GM12872 (cell line): ENCODE measurements at regions not wholly inside any gene's neighbourhood (a gene's known extent, or its start where the extent isn't known, plus 50 kb on each side); places are given as distances from the start of the nearest gene placed in this dataset.

Experiments
- TF ChIP-seq, protein P1 (sequence below): IDR thresholded peaks from 3 replicates; pipeline ENCODE4 v1.5.1; 2011; ENCODE audit warnings: low read depth, mild to moderate bottlenecking, low read length, moderate library complexity; ENCODE audit not compliant: insufficient read depth

DNA sequence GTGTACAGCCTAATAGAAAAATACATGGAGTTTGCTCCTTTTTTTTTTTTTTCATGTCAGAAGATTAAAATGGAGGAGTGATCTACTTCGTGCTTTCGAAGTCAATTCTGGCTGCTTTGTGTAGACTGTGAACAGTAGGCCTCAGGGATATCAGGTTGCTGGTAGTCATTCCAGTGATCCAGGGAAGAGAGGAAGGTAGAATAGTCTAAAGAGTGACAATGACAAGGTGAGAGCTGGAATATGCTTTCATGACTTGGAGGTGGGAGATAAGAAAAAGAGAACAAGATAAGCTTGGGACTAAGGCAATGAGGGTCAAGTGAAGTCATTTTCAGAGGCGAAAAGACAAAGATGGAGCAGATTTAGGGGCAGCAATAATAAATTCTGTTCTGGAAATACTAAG lies 111.3 kb upstream of the MIR17HG start:
- TF ChIP-seq, protein P1, sequence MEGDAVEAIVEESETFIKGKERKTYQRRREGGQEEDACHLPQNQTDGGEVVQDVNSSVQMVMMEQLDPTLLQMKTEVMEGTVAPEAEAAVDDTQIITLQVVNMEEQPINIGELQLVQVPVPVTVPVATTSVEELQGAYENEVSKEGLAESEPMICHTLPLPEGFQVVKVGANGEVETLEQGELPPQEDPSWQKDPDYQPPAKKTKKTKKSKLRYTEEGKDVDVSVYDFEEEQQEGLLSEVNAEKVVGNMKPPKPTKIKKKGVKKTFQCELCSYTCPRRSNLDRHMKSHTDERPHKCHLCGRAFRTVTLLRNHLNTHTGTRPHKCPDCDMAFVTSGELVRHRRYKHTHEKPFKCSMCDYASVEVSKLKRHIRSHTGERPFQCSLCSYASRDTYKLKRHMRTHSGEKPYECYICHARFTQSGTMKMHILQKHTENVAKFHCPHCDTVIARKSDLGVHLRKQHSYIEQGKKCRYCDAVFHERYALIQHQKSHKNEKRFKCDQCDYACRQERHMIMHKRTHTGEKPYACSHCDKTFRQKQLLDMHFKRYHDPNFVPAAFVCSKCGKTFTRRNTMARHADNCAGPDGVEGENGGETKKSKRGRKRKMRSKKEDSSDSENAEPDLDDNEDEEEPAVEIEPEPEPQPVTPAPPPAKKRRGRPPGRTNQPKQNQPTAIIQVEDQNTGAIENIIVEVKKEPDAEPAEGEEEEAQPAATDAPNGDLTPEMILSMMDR: no peak

DNA sequence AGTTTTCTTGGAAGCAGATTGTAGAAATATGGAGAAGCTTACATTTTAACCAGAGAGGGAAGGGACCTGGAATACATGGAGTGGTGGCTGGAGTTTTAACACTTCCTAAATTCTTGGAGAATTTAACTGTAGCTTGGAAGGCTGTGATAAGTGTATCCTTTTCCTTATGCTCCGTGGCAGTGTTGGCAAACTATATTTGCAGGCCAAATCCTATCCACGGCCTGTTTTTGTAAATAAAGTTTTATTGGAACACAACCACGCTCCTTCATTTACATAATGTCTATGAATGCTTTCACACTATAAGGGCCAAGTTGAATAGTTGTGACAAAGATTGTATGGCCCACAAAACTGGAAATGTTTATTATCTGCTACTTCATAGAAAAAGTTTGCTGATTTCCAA lies 110.6 kb upstream of the MIR17HG start:
- TF ChIP-seq, protein P1: no peak

DNA sequence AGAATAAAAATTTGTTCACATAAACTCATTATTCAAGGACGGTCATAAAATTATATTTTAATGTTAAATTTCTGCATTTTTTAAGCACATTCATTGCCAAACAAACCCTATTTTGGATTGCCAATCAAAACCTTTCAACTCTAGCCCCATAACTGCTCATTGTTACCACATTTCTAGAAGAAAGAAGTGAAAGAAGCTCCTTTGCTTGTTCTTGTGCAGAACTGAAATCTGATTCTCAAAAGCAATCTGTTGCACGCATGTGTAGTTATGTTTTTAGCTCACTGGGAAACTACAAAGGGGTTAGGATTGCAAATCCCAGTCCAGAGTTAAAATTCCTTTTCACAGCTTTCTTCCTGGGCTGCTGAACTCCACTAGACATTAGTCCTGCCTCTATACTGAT lies 109.5 kb upstream of the MIR17HG start:
- TF ChIP-seq, protein P1: no peak

DNA sequence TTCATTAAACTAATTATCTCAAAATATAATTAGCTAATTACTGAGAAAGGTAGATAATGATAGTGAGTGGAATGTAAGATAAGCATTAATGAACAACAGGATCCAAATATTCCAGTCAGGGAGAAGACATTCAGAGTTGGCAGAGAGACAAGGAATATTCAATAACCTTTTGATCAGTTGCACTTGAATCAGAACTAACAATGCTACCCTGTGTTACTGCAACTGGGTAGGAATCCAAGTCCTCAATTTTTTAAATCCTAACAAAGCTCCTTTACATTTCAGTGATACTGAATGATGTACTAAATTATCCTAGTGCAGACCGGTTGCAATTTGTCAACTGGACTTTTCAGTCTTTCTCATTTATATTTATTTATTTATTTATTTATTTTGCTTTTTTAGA lies 107.1 kb upstream of the MIR17HG start:
- TF ChIP-seq, protein P1: no peak

DNA sequence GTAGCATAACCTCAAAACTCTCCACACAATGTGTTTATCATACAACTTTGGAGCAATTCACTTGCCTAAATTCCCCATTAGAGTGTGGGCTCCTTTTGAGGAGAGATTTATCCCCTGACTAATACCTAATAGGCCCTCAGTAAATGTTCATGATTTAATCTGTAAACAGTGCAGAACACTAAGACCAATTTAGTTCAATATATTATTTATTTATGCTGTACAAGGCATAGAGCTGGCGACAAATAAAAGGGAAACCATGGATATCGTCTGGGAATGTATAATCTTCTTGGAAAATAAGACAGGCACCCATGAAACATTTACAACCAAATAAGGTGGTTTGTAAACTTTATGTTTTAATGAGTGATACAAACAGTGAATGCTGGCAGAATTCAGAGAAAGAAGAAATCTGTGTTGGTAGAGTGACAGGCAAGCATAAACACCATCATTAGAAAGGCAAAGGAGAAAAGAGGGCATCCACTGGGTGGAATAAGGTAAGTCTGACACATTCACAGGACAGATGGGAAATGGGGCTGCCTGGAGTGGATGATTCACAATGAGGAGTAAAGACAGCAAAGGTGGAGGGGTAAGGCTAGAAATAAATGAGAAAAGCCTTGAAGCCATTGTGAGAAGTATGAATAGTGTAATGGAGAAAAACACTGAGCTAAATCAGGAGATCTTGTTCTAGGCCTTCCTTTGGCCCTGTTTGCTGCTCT lies 106.1 kb upstream of the MIR17HG start:
- TF ChIP-seq, protein P1: no peak

DNA sequence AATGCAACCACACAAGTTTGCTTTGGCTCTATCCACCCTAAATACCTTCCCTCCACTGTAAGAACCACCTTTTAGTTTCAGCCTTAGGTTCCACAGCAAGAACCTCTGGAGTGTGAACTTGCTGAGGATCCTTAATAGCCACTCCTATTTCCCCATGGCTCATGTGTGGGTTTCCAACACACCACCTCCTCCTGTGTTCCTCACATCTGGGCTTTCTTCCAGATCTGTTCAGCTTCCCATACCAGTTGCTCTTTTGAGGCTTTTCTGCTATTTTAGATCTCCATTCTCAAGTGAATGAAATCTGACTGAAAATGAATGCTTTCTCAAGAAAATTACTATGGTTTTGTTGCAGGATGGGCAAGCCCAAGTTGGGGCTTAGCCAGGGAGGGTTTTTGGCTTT lies 104.8 kb upstream of the MIR17HG start:
- TF ChIP-seq, protein P1: no peak

DNA sequence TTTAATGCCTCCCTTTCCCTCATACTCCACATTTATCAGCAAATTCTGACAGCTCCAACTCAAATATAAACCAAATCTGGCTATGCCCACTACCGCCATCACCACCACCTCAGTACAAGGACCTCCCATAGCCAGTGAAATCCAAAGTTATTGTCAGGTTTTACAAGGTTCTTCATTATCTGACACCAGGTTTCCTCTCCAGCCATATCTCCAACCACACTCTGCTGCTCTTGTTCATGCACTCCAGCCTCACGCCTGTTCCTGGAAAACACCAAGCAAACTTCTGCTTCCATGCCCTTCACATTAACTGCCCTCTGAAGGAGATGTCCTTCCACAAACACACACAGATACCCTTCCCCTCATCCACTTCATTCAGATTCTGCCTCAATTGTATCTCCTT lies 102.2 kb upstream of the MIR17HG start:
- TF ChIP-seq, protein P1: no peak
